Central memory CD8-positive, alpha-beta T cell (primary cell): ENCODE measurements at regions not wholly inside any gene's neighbourhood (a gene's known extent, or its start where the extent isn't known, plus 50 kb on each side); places are given as distances from the start of the nearest gene placed in this dataset.
"Not testable (repeated sequence)": the region's sequence is repeated elsewhere in the genome, so short reads cannot be mapped to it uniquely, and the experiment has no call there.

Experiments used
- ATAC-seq: fragments of 150-1000 bp; cut with Tn5 transposase; replicated peaks from 2 replicates; pipeline ENCODE4 v1.10.0; 2022; ENCODE audit warnings: mild to moderate bottlenecking, moderate FRiP score, moderate number of reproducible peaks; ENCODE audit not compliant: poor library complexity, severe bottlenecking; ENCODE audit errors: extremely low read depth
- DNase-seq, 2 donors: peaks; one replicate each; pipeline ENCODE4 v3.0.0; 2021; ENCODE audit warnings: low spot score in 2 of 2
- H3K27ac Mint-ChIP-seq: one replicate; pipeline ENCODE4 v1.8.0; 2022; ENCODE audit warnings: low read depth, mild to moderate bottlenecking, moderate library complexity, mixed read lengths
- H3K27me3 Mint-ChIP-seq: one replicate; pipeline ENCODE4 v1.8.0; 2022; ENCODE audit warnings: mixed read lengths
- H3K36me3 Mint-ChIP-seq: one replicate; pipeline ENCODE4 v1.8.0; 2022; ENCODE audit warnings: mild to moderate bottlenecking, moderate library complexity, mixed read lengths; ENCODE audit not compliant: insufficient read depth
- H3K4me1 Mint-ChIP-seq: one replicate; pipeline ENCODE4 v1.8.0; 2022; ENCODE audit warnings: mixed read lengths
- H3K4me3 Mint-ChIP-seq: one replicate; pipeline ENCODE4 v1.8.0; 2022; ENCODE audit warnings: mild to moderate bottlenecking, moderate library complexity, mixed read lengths
- H3K9me3 Mint-ChIP-seq: one replicate; pipeline ENCODE4 v1.8.0; 2022; ENCODE audit warnings: mixed read lengths

GRCh38 chr12:40172879-40173278 lies 51.9 kb upstream of the LRRK2 start:
- Mint-ChIP-seq H3K27ac (no peak overlapping the region), H3K27me3 (no peaks in the 10 kb centered on the region), H3K9me3 (no peaks in the 10 kb centered on the region), H3K4me3 (no peak overlapping the region), H3K4me1 (no peaks in the 10 kb centered on the region), H3K36me3 (peaks cover 1% of the 10 kb centered on the region)
- DNase-seq (no peak), ATAC-seq (no peak)

GRCh38 chr12:40171501-40171900 lies 53.3 kb upstream of the LRRK2 start:
- no peak for DNase-seq
- peaks cover 1% of the 10 kb centered on the region for H3K36me3 Mint-ChIP-seq
- H3K9me3 Mint-ChIP-seq, result no peaks in the 10 kb centered on the region
- H3K27ac Mint-ChIP-seq, result no peak overlapping the region
- H3K27me3 Mint-ChIP-seq, result no peaks in the 10 kb centered on the region
- H3K4me3 Mint-ChIP-seq, result no peak overlapping the region
- no peaks in the 10 kb centered on the region for H3K4me1 Mint-ChIP-seq
- ATAC-seq, result no peak

- no peak for DNase-seq
- no peak for ATAC-seq
Measured at GRCh38 chr12:40171066-40171465, 53.7 kb upstream of the LRRK2 start.

GRCh38 chr12:40170593-40170992 lies 54.2 kb upstream of the LRRK2 start:
- H3K27ac Mint-ChIP-seq, result no peak overlapping the region
- DNase-seq, result no peak
- no peak overlapping the region for H3K4me3 Mint-ChIP-seq
- H3K4me1 Mint-ChIP-seq, result no peaks in the 10 kb centered on the region
- no peak for ATAC-seq
- peaks cover 1% of the 10 kb centered on the region for H3K36me3 Mint-ChIP-seq
- H3K27me3 Mint-ChIP-seq, result no peaks in the 10 kb centered on the region
- H3K9me3 Mint-ChIP-seq, result no peaks in the 10 kb centered on the region

More at GRCh38 chr12:40171066-40171465, 53.7 kb upstream of the LRRK2 start:
- Mint-ChIP-seq H3K4me3 (no peak overlapping the region), H3K4me1 (no peaks in the 10 kb centered on the region), H3K36me3 (peaks cover 1% of the 10 kb centered on the region), H3K27ac (no peak overlapping the region), H3K27me3 (no peaks in the 10 kb centered on the region), H3K9me3 (no peaks in the 10 kb centered on the region)

- no peak overlapping the region for H3K27ac Mint-ChIP-seq
- no peaks in the 10 kb centered on the region for H3K36me3 Mint-ChIP-seq
- no peak overlapping the region for H3K4me3 Mint-ChIP-seq
- no peaks in the 10 kb centered on the region for H3K27me3 Mint-ChIP-seq
- H3K4me1 Mint-ChIP-seq, result no peaks in the 10 kb centered on the region
- no peaks in the 10 kb centered on the region for H3K9me3 Mint-ChIP-seq
- no peak for DNase-seq
- peak; percentile 24 for ATAC-seq
Measured at GRCh38 chr12:40168868-40169267, 55.9 kb upstream of the LRRK2 start.

GRCh38 chr12:40168419-40168818 lies 56.4 kb upstream of the LRRK2 start:
- DNase-seq, H3K9me3 Mint-ChIP-seq, H3K4me1 Mint-ChIP-seq, H3K27me3 Mint-ChIP-seq, H3K27ac Mint-ChIP-seq, H3K4me3 Mint-ChIP-seq, ATAC-seq, H3K36me3 Mint-ChIP-seq: not testable (repeated sequence)

- Mint-ChIP-seq H3K27ac (no peak overlapping the region), H3K4me3 (no peak overlapping the region), H3K9me3 (no peaks in the 10 kb centered on the region), H3K36me3 (no peaks in the 10 kb centered on the region), H3K27me3 (no peaks in the 10 kb centered on the region), H3K4me1 (no peaks in the 10 kb centered on the region)
- ATAC-seq (no peak), DNase-seq (no peak)
Measured at GRCh38 chr12:40168001-40168400, 56.8 kb upstream of the LRRK2 start.

- ATAC-seq, result no peak
- Mint-ChIP-seq H3K27me3 (no peaks in the 10 kb centered on the region), H3K4me1 (no peaks in the 10 kb centered on the region), H3K36me3 (no peaks in the 10 kb centered on the region), H3K27ac (no peak overlapping the region), H3K9me3 (no peaks in the 10 kb centered on the region), H3K4me3 (no peak overlapping the region)
- DNase-seq, result no peak
Measured at GRCh38 chr12:40165179-40165578, 59.3 kb upstream of the SLC2A13 start.

GRCh38 chr12:40164034-40164433 lies 58.2 kb upstream of the SLC2A13 start:
- no peaks in the 10 kb centered on the region for H3K27me3 Mint-ChIP-seq
- DNase-seq (no peak), ATAC-seq (no peak)
- H3K27ac Mint-ChIP-seq, result no peak overlapping the region
- H3K9me3 Mint-ChIP-seq, result no peaks in the 10 kb centered on the region
- no peaks in the 10 kb centered on the region for H3K36me3 Mint-ChIP-seq
- no peak overlapping the region for H3K4me3 Mint-ChIP-seq
- H3K4me1 Mint-ChIP-seq, result no peaks in the 10 kb centered on the region

- ATAC-seq (no peak), DNase-seq (no peak)
- H3K27me3 Mint-ChIP-seq, result peaks cover 10% of the 10 kb centered on the region
- H3K4me3 Mint-ChIP-seq, result no peak overlapping the region
- no peak overlapping the region for H3K27ac Mint-ChIP-seq
- no peaks in the 10 kb centered on the region for H3K36me3 Mint-ChIP-seq
- no peaks in the 10 kb centered on the region for H3K9me3 Mint-ChIP-seq
- H3K4me1 Mint-ChIP-seq, result no peaks in the 10 kb centered on the region
Measured at GRCh38 chr12:40162033-40162432, 56.2 kb upstream of the SLC2A13 start.

- H3K9me3 Mint-ChIP-seq, result no peaks in the 10 kb centered on the region
- H3K4me3 Mint-ChIP-seq, result no peak overlapping the region
- peaks cover 17% of the 10 kb centered on the region for H3K27me3 Mint-ChIP-seq
- ATAC-seq (no peak), DNase-seq (no peak)
- H3K27ac Mint-ChIP-seq, result no peak overlapping the region
- H3K36me3 Mint-ChIP-seq, result peaks cover 1% of the 10 kb centered on the region
- no peaks in the 10 kb centered on the region for H3K4me1 Mint-ChIP-seq
Measured at GRCh38 chr12:40158592-40159111, 52.8 kb upstream of the SLC2A13 start.

- DNase-seq, result no peak
- H3K36me3 Mint-ChIP-seq, result peaks cover 1% of the 10 kb centered on the region
- H3K9me3 Mint-ChIP-seq, result no peaks in the 10 kb centered on the region
- peaks cover 17% of the 10 kb centered on the region for H3K27me3 Mint-ChIP-seq
- ATAC-seq, result no peak
- H3K4me3 Mint-ChIP-seq, result no peak overlapping the region
- no peaks in the 10 kb centered on the region for H3K4me1 Mint-ChIP-seq
- no peak overlapping the region for H3K27ac Mint-ChIP-seq
Measured at GRCh38 chr12:40157336-40157735, 51.5 kb upstream of the SLC2A13 start.

- Mint-ChIP-seq H3K4me3 (no peak overlapping the region), H3K9me3 (no peaks in the 10 kb centered on the region), H3K36me3 (peaks cover 1% of the 10 kb centered on the region), H3K4me1 (no peaks in the 10 kb centered on the region), H3K27me3 (peaks cover 17% of the 10 kb centered on the region), H3K27ac (no peak overlapping the region)
- ATAC-seq, result no peak
- DNase-seq, result no peak
Measured at GRCh38 chr12:40156021-40156764, 50.3 kb upstream of the SLC2A13 start.
